Upper lobe of right lung (tissue), 1 donor: ENCODE measurements at regions not wholly inside any gene's neighbourhood (a gene's known extent, or its start where the extent isn't known, plus 50 kb on each side); places are given as distances from the start of the nearest gene placed in this dataset.

Experiments used
- ATAC-seq: fragments of 200-7000 bp; cut with Tn5 transposase; one replicate; pipeline ENCODE4 v1.9.1; 2020; ENCODE audit warnings: mild to moderate bottlenecking, moderate library complexity
- DNase-seq: peaks from one replicate; pipeline ENCODE4 v3.0.0-alpha.2; 2020
- H3K27ac ChIP-seq: fragments of 200-600 bp; one replicate; pipeline ENCODE4 v1.8.0; 2022
- H3K27me3 ChIP-seq: fragments of 200-600 bp; one replicate; pipeline ENCODE4 v1.8.0; 2022; ENCODE audit warnings: mild to moderate bottlenecking
- H3K36me3 ChIP-seq: fragments of 200-600 bp; one replicate; pipeline ENCODE4 v1.8.0; 2022
- H3K4me1 ChIP-seq: fragments of 200-600 bp; one replicate; pipeline ENCODE4 v1.8.0; 2022
- H3K4me3 ChIP-seq: fragments of 200-600 bp; one replicate; pipeline ENCODE4 v1.8.0; 2022; ENCODE audit warnings: mild to moderate bottlenecking
- H3K9me3 ChIP-seq: fragments of 200-600 bp; one replicate; pipeline ENCODE4 v1.8.0; 2022
- intact Hi-C: fragments of 100-400 bp; cut with DNase I; formaldehyde crosslinking; loops from one replicate; pipeline ENCODE4 v1.11.0; 2022
- TF ChIP-seq, protein P1 (sequence below): fragments of 200-600 bp; IDR thresholded peaks from one replicate; pipeline ENCODE4 v1.8.0; 2022; ENCODE audit warnings: antibody characterized with exemption
- donor health status: DM: no; HTN: yes; CAD: no; lungs with severe emphysema.

DNA sequence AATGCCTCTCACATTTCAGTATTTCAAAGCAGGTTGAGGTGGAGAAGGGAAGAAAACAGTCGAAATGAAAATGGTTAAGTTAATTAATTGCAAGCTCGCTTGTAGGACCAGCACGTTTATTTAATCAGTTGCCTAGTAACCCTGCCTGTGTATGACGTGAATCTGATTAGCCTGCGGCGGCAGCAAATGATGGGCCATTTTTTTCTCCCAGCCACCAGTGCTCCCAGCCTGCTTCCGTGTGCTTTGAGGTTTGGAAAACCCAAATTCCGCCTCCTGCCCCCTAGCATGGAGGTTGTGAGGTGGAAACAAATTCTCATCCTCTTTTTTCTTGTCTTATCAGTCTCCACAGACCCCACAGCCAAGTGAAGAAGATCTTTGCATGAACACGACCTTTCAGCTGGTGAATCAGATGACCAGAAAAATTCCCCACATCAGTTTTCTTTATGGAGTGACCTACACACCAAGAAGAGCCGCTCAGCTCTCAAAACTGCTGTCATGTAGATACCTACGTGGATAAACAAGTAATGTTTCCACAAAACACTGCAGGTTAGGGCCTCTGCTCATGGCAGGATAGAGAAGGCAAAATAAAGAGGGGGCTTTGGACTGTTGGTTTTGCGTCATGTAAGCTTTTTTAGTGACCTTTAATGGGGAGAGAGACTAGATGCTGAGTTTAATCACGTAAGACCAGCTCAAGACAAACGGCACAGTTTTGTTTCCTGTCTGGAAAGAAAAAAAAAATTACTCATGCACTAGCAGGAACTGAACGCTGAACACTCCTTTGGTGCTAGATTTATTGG is 572.9 kb upstream of the NOX3 start:
- TF ChIP-seq, protein P1, sequence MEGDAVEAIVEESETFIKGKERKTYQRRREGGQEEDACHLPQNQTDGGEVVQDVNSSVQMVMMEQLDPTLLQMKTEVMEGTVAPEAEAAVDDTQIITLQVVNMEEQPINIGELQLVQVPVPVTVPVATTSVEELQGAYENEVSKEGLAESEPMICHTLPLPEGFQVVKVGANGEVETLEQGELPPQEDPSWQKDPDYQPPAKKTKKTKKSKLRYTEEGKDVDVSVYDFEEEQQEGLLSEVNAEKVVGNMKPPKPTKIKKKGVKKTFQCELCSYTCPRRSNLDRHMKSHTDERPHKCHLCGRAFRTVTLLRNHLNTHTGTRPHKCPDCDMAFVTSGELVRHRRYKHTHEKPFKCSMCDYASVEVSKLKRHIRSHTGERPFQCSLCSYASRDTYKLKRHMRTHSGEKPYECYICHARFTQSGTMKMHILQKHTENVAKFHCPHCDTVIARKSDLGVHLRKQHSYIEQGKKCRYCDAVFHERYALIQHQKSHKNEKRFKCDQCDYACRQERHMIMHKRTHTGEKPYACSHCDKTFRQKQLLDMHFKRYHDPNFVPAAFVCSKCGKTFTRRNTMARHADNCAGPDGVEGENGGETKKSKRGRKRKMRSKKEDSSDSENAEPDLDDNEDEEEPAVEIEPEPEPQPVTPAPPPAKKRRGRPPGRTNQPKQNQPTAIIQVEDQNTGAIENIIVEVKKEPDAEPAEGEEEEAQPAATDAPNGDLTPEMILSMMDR = no peak
- no peak overlapping the region for H3K4me3 ChIP-seq
- H3K4me1 ChIP-seq = no peaks in the 10 kb centered on the region
- ATAC-seq = no peak
- H3K27me3 ChIP-seq = no peaks in the 10 kb centered on the region
- H3K9me3 ChIP-seq = no peaks in the 10 kb centered on the region
- intact Hi-C loops = no loop called here
- H3K36me3 ChIP-seq = no peaks in the 10 kb centered on the region
- no peak overlapping the region for H3K27ac ChIP-seq
- no peak for DNase-seq

DNA sequence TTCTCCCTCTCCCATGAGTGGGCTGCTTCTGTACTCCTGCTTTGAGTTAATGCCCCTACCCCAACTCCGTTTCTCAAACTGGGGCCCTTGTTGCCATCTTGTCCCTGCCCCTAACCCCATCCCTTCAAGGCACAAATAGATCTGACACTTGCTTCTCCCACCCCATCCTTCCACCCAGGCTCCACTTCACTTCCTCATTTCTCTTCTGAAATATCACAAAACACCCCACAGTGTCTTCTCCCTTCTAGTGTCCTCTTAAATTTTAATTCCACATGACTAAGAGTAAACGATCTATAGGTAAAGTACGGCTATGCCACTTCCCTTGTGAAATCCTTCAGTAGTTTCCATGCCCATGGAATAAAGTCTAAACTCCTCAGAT is 571.6 kb upstream of the NOX3 start:
- Histone ChIP-seq H3K4me3 (no peak overlapping the region), H3K27ac (no peak overlapping the region), H3K9me3 (no peaks in the 10 kb centered on the region), H3K4me1 (no peaks in the 10 kb centered on the region), H3K36me3 (no peaks in the 10 kb centered on the region), H3K27me3 (no peaks in the 10 kb centered on the region)
- ATAC-seq = no peak
- no peak for DNase-seq
- intact Hi-C loops = no loop called here
- TF ChIP-seq, protein P1 = no peak

DNA sequence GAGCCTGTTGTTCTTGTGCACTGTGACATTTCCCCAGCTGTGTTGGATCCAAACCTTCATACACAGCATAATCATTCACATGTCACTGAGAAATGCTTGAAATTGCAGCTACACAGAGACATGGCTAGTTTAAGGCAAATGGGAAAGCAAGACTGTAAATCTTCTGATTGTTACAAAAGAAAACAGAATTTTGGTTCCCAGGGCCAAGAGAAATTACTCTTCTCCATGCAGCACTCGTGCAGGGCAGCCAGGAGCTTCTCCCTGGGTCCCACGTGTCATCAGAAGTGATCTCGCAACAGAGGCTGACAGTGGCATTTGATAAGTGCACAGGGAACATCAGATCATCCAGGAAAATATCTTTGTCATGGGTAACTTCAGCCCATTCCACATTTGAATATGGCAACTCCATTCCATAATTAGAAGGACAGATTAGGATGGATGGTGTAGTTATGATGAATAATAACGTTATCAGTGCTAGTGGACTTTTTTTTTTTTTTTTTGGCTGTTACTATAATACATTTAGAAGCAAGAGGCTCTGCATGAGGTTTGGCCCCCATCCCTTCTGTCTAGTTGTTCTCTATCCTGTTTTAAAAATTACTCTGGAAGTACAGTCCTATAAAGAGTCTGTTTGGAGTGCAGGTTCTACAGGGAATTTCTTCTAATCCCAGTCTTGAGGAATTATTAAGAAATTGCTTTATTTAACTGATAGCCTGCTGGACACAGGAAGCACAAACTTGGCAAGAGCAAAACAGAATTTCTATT is 571.0 kb upstream of the NOX3 start:
- no peak for ATAC-seq
- TF ChIP-seq, protein P1 = no peak
- H3K4me1 ChIP-seq = no peaks in the 10 kb centered on the region
- no peak overlapping the region for H3K4me3 ChIP-seq
- no peak overlapping the region for H3K27ac ChIP-seq
- no peaks in the 10 kb centered on the region for H3K9me3 ChIP-seq
- H3K36me3 ChIP-seq = no peaks in the 10 kb centered on the region
- intact Hi-C loops = no loop called here
- H3K27me3 ChIP-seq = no peaks in the 10 kb centered on the region
- no peak for DNase-seq

DNA sequence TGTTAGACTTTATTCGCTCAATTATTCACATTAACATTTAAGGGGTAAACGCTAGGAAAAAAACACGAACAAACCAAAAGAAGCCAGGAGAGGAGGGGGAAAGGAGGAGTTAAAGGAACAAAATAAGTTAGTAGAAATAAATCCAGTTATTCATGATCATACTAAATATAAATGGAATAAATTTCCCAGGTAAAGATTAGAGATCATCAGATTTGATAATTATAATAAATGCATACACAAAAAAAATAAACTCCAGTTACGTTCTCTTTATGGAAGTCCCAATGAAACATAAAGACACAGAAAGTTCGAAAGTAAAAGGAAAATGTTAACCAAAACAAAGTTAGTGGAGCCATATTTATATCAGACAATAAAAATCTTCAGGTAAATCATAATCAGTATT is 568.7 kb upstream of the NOX3 start:
- Histone ChIP-seq H3K9me3 (no peaks in the 10 kb centered on the region), H3K4me3 (no peak overlapping the region), H3K27me3 (no peaks in the 10 kb centered on the region), H3K27ac (no peak overlapping the region), H3K36me3 (no peaks in the 10 kb centered on the region), H3K4me1 (peaks cover 3% of the 10 kb centered on the region)
- intact Hi-C loops = no loop called here
- ATAC-seq = no peak
- no peak for DNase-seq
- TF ChIP-seq, protein P1 = no peak

DNA sequence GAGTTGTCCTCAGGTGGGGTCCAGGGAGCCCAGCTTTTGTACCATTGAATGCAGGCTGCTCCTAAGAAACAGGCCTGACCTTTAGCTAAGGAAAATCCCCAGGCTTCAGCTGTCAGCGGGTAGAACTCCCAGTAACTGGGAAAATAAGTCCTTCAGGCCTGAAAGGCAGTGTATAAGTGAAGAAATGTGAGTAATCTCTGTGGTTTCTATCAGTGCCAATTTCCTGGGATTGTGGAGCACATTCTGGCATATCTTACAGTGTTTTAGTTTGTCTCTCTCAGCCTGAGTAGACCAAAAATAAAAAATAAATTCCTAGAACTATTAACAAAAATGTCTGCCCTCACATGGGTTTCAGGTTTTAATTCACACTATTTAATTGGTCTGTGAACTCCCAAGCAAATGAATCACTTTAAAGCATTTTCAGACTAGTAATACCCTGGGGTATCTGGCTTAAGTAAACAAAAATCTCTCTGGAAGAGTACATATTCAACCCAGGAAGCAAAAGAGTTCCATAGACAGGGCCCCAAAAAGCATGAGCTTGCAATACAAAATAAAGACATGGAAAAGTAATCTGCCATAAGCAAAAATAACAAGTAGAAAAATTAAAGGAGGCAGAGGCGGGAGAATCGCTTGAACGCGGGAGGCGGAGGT is 566.2 kb upstream of the NOX3 start:
- H3K4me1 ChIP-seq = peaks cover 3% of the 10 kb centered on the region
- DNase-seq (no peak), ATAC-seq (no peak)
- H3K9me3 ChIP-seq = no peaks in the 10 kb centered on the region
- no peak overlapping the region for H3K4me3 ChIP-seq
- TF ChIP-seq, protein P1 = no peak
- intact Hi-C loops = no loop called here
- no peaks in the 10 kb centered on the region for H3K27me3 ChIP-seq
- peak overlapping the region; percentile 14 for H3K27ac ChIP-seq
- no peaks in the 10 kb centered on the region for H3K36me3 ChIP-seq
